ENCODE measurements at regions not wholly inside any gene's neighbourhood (a gene's known extent, or its start where the extent isn't known, plus 50 kb on each side); places are given as distances from the start of the nearest gene placed in this dataset.

GRCh38 chr13:73674570-73674969 lies 459.6 kb downstream of the KLF12 start:
- WGBS, 2 donors: 80 to 85% methylated on average over 2 of the region's 2 CpGs

GRCh38 chr13:73673931-73674330 lies 460.3 kb downstream of the KLF12 start:
- WGBS, 2 donors: 98% methylated on average over 11 of the region's 11 CpGs
- H3K27me3 ChIP-seq: no peaks in the 10 kb centered on the region
- H3K4me1 ChIP-seq: no peaks in the 10 kb centered on the region
- H3K9me3 ChIP-seq: no peaks in the 10 kb centered on the region
- H3K4me3 ChIP-seq: no peak overlapping the region
- H3K27ac ChIP-seq: no peak overlapping the region
- TF ChIP-seq EP300 (IDR thresholded peaks at IDR 0.05): no peak
- TF ChIP-seq POLR2A (IDR thresholded peaks at IDR 0.05): no peak
- TF ChIP-seq CTCF (IDR thresholded peaks at IDR 0.05): no peak
- no peaks in the 10 kb centered on the region for H3K36me3 ChIP-seq
- DNase-seq (ENCODE audit: low spot score in 2 of 2): no peak

More at GRCh38 chr13:73674570-73674969, 459.6 kb downstream of the KLF12 start:
- Histone ChIP-seq H3K27me3 (no peaks in the 10 kb centered on the region), H3K36me3 (no peaks in the 10 kb centered on the region), H3K27ac (no peak overlapping the region), H3K4me1 (no peaks in the 10 kb centered on the region), H3K4me3 (no peak overlapping the region), H3K9me3 (no peaks in the 10 kb centered on the region)
- DNase-seq (ENCODE audit: low spot score in 2 of 2): no peak
- TF ChIP-seq EP300 (IDR thresholded peaks at IDR 0.05) (no peak), POLR2A (IDR thresholded peaks at IDR 0.05) (no peak), CTCF (IDR thresholded peaks at IDR 0.05) (no peak)

GRCh38 chr13:73672492-73672891 lies 461.7 kb downstream of the KLF12 start:
- H3K4me1 ChIP-seq: no peaks in the 10 kb centered on the region
- H3K36me3 ChIP-seq: no peaks in the 10 kb centered on the region
- H3K4me3 ChIP-seq: no peak overlapping the region
- DNase-seq (ENCODE audit: low spot score in 2 of 2): no peak
- no peak overlapping the region for H3K27ac ChIP-seq
- H3K9me3 ChIP-seq: no peaks in the 10 kb centered on the region
- no peak for TF ChIP-seq CTCF (IDR thresholded peaks at IDR 0.05)
- TF ChIP-seq POLR2A (IDR thresholded peaks at IDR 0.05): no peak
- TF ChIP-seq EP300 (IDR thresholded peaks at IDR 0.05): no peak
- WGBS, 2 donors: 21 to 26% methylated on average over 3 of the region's 3 CpGs
- no peaks in the 10 kb centered on the region for H3K27me3 ChIP-seq

GRCh38 chr13:73671732-73672131 lies 462.5 kb downstream of the KLF12 start:
- Histone ChIP-seq H3K27ac (no peak overlapping the region), H3K4me3 (no peak overlapping the region), H3K36me3 (no peaks in the 10 kb centered on the region), H3K4me1 (no peaks in the 10 kb centered on the region), H3K9me3 (no peaks in the 10 kb centered on the region), H3K27me3 (no peaks in the 10 kb centered on the region)
- WGBS, 2 donors: 94 to 96% methylated on average over 5 of the region's 5 CpGs
- TF ChIP-seq CTCF (IDR thresholded peaks at IDR 0.05): no peak
- no peak for TF ChIP-seq POLR2A (IDR thresholded peaks at IDR 0.05)
- TF ChIP-seq EP300 (IDR thresholded peaks at IDR 0.05): no peak
- DNase-seq (ENCODE audit: low spot score in 2 of 2): no peak

- no peak for DNase-seq (ENCODE audit: low spot score in 2 of 2)
- no peaks in the 10 kb centered on the region for H3K27me3 ChIP-seq
- no peaks in the 10 kb centered on the region for H3K9me3 ChIP-seq
- H3K27ac ChIP-seq: no peak overlapping the region
- no peaks in the 10 kb centered on the region for H3K4me1 ChIP-seq
- no peak for TF ChIP-seq CTCF (IDR thresholded peaks at IDR 0.05)
- no peak for TF ChIP-seq POLR2A (IDR thresholded peaks at IDR 0.05)
- no peak for TF ChIP-seq EP300 (IDR thresholded peaks at IDR 0.05)
- H3K36me3 ChIP-seq: no peaks in the 10 kb centered on the region
- 93 to 99% methylated on average over 2 of the region's 2 CpGs for WGBS, 2 donors
- H3K4me3 ChIP-seq: no peak overlapping the region
These were observed 463.2 kb downstream of the KLF12 start for GRCh38 chr13:73671011-73671410.
